HepG2 (cell line): ENCODE measurements at regions not wholly inside any gene's neighbourhood (a gene's known extent, or its start where the extent isn't known, plus 50 kb on each side); places are given as distances from the start of the nearest gene placed in this dataset.

Experiments used
- AHR ChIP-seq: IDR thresholded peaks from 2 replicates; pipeline ENCODE4 v1.6.1; 2018; ENCODE audit warnings: missing genetic modification reagents, missing compliant biosample characterization
- EZH2 ChIP-seq: conservative IDR thresholded peaks from 2 replicates; pipeline ENCODE4 v1.6.1; 2012; ENCODE audit warnings: mild to moderate bottlenecking, low read depth, low read length, moderate library complexity
- FLYWCH1 ChIP-seq: sonication (generic); formaldehyde crosslinking; IDR thresholded peaks from 2 replicates; pipeline ENCODE4 v1.8.1; 2023; ENCODE audit warnings: mild to moderate bottlenecking, missing genetic modification reagents
- FOSL2 ChIP-seq: sonication (generic); formaldehyde crosslinking; IDR thresholded peaks from 2 replicates; pipeline ENCODE4 v1.4.0; 2020; ENCODE audit warnings: missing genetic modification reagents
- KAT2B ChIP-seq: fragments of 150-350 bp; IDR thresholded peaks from 2 replicates; pipeline ENCODE4 v1.6.1; 2014; ENCODE audit warnings: low read depth, low read length, borderline replicate concordance
- KAT7 ChIP-seq: IDR thresholded peaks from 2 replicates; pipeline ENCODE4 v1.6.1; 2018; ENCODE audit warnings: borderline replicate concordance, missing compliant biosample characterization
- TAF1 ChIP-seq: sonication (generic); formaldehyde crosslinking; IDR thresholded peaks from 2 replicates; pipeline ENCODE4 v1.4.0; 2020; ENCODE audit warnings: missing genetic modification reagents
- ZBTB1 ChIP-seq: sonication (generic); formaldehyde crosslinking; IDR thresholded peaks from 2 replicates; pipeline ENCODE4 v1.4.0; 2020; ENCODE audit warnings: missing genetic modification reagents, borderline replicate concordance
- ZBTB7A ChIP-seq: sonication (generic); formaldehyde crosslinking; IDR thresholded peaks from 2 replicates; pipeline ENCODE4 v1.8.0; 2022; ENCODE audit warnings: mild to moderate bottlenecking, missing genetic modification reagents
- ZNF121 ChIP-seq: sonication (generic); formaldehyde crosslinking; IDR thresholded peaks from 2 replicates; pipeline ENCODE4 v1.5.0; 2020; ENCODE audit warnings: mild to moderate bottlenecking, missing genetic modification reagents
- TF ChIP-seq, protein P1 (sequence below): sonication (generic); formaldehyde crosslinking; IDR thresholded peaks from 2 replicates; pipeline ENCODE4 v1.4.0; 2020; ENCODE audit warnings: missing genetic modification reagents
- TF ChIP-seq, protein P2 (sequence below), 2 experiments: IDR thresholded peaks; 2 replicates each; pipeline ENCODE4 v1.6.1; 2011 to 2012; ENCODE audit warnings: low read length in 2 of 2, borderline replicate concordance in 1 of 2, low read depth in 1 of 2, mild to moderate bottlenecking in 1 of 2, moderate library complexity in 1 of 2
- TF ChIP-seq, protein P3 (sequence below): sonication (generic); formaldehyde crosslinking; IDR thresholded peaks from 2 replicates; pipeline ENCODE4 v1.4.0; 2020; ENCODE audit warnings: missing genetic modification reagents
- TF ChIP-seq, protein P4 (sequence below): sonication (generic); formaldehyde crosslinking; IDR thresholded peaks from 2 replicates; pipeline ENCODE4 v1.5.0; 2020; ENCODE audit warnings: mild to moderate bottlenecking, missing genetic modification reagents, moderate library complexity

DNA sequence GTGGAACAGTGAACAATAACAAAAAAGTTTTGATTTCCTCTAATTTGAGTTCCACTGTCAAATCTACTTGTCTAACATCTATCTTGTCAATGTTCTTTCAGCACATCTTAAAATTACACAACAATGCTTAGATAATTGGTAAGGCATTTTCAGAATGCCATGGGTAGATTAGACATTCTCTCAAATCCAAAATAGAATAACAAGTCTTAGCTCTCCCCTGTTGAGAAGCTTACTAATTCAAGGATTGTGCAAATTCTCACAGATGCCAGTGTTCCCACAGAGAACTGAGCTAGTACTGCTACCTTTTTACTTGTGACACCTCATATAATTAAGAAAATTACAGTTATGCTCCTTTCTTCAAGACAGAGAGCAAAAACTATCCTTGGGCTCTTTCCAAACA, 2442.0 kb downstream of the PCDH7 start:
- TF ChIP-seq, protein P1, sequence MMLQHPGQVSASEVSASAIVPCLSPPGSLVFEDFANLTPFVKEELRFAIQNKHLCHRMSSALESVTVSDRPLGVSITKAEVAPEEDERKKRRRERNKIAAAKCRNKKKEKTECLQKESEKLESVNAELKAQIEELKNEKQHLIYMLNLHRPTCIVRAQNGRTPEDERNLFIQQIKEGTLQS (CRISPR knock-in tag), result no peak
- no peak for TF ChIP-seq KAT2B
- TF ChIP-seq, protein P2, sequence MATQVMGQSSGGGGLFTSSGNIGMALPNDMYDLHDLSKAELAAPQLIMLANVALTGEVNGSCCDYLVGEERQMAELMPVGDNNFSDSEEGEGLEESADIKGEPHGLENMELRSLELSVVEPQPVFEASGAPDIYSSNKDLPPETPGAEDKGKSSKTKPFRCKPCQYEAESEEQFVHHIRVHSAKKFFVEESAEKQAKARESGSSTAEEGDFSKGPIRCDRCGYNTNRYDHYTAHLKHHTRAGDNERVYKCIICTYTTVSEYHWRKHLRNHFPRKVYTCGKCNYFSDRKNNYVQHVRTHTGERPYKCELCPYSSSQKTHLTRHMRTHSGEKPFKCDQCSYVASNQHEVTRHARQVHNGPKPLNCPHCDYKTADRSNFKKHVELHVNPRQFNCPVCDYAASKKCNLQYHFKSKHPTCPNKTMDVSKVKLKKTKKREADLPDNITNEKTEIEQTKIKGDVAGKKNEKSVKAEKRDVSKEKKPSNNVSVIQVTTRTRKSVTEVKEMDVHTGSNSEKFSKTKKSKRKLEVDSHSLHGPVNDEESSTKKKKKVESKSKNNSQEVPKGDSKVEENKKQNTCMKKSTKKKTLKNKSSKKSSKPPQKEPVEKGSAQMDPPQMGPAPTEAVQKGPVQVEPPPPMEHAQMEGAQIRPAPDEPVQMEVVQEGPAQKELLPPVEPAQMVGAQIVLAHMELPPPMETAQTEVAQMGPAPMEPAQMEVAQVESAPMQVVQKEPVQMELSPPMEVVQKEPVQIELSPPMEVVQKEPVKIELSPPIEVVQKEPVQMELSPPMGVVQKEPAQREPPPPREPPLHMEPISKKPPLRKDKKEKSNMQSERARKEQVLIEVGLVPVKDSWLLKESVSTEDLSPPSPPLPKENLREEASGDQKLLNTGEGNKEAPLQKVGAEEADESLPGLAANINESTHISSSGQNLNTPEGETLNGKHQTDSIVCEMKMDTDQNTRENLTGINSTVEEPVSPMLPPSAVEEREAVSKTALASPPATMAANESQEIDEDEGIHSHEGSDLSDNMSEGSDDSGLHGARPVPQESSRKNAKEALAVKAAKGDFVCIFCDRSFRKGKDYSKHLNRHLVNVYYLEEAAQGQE (IDR thresholded peaks at IDR 0.05; ENCODE audit: borderline replicate concordance in 1 of 2, low read depth in 1 of 2, low read length in 2 of 2), result no peak
- no peak for TF ChIP-seq EZH2
- no peak for TF ChIP-seq FLYWCH1 (CRISPR knock-in tag)
- TF ChIP-seq TAF1 (CRISPR knock-in tag), result no peak
- no peak for TF ChIP-seq ZBTB1 (CRISPR knock-in tag)
- TF ChIP-seq AHR (CRISPR knock-in tag), result no peak
- TF ChIP-seq, protein P3, sequence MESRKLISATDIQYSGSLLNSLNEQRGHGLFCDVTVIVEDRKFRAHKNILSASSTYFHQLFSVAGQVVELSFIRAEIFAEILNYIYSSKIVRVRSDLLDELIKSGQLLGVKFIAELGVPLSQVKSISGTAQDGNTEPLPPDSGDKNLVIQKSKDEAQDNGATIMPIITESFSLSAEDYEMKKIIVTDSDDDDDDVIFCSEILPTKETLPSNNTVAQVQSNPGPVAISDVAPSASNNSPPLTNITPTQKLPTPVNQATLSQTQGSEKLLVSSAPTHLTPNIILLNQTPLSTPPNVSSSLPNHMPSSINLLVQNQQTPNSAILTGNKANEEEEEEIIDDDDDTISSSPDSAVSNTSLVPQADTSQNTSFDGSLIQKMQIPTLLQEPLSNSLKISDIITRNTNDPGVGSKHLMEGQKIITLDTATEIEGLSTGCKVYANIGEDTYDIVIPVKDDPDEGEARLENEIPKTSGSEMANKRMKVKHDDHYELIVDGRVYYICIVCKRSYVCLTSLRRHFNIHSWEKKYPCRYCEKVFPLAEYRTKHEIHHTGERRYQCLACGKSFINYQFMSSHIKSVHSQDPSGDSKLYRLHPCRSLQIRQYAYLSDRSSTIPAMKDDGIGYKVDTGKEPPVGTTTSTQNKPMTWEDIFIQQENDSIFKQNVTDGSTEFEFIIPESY (CRISPR knock-in tag), result no peak
- TF ChIP-seq, protein P4, sequence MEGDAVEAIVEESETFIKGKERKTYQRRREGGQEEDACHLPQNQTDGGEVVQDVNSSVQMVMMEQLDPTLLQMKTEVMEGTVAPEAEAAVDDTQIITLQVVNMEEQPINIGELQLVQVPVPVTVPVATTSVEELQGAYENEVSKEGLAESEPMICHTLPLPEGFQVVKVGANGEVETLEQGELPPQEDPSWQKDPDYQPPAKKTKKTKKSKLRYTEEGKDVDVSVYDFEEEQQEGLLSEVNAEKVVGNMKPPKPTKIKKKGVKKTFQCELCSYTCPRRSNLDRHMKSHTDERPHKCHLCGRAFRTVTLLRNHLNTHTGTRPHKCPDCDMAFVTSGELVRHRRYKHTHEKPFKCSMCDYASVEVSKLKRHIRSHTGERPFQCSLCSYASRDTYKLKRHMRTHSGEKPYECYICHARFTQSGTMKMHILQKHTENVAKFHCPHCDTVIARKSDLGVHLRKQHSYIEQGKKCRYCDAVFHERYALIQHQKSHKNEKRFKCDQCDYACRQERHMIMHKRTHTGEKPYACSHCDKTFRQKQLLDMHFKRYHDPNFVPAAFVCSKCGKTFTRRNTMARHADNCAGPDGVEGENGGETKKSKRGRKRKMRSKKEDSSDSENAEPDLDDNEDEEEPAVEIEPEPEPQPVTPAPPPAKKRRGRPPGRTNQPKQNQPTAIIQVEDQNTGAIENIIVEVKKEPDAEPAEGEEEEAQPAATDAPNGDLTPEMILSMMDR (CRISPR knock-in tag), result no peak
- TF ChIP-seq KAT7 (CRISPR knock-in tag), result no peak
- no peak for TF ChIP-seq FOSL2 (CRISPR knock-in tag)
- no peak for TF ChIP-seq ZBTB7A (CRISPR knock-in tag)
- no peak for TF ChIP-seq ZNF121 (CRISPR knock-in tag)
